Activated T-cell treated with anti-CD3 and anti-CD28 coated beads for 24 hours (primary cell): ENCODE measurements at regions not wholly inside any gene's neighbourhood (a gene's known extent, or its start where the extent isn't known, plus 50 kb on each side); places are given as distances from the start of the nearest gene placed in this dataset.

Experiments used
- DNase-seq: peaks from one replicate; pipeline ENCODE4 v3.0.0-alpha.2; 2020; ENCODE audit warnings: low read depth

GRCh38 chr11:11789735-11790369 lies 51.9 kb upstream of the USP47 start:
- no peak for DNase-seq

DNA sequence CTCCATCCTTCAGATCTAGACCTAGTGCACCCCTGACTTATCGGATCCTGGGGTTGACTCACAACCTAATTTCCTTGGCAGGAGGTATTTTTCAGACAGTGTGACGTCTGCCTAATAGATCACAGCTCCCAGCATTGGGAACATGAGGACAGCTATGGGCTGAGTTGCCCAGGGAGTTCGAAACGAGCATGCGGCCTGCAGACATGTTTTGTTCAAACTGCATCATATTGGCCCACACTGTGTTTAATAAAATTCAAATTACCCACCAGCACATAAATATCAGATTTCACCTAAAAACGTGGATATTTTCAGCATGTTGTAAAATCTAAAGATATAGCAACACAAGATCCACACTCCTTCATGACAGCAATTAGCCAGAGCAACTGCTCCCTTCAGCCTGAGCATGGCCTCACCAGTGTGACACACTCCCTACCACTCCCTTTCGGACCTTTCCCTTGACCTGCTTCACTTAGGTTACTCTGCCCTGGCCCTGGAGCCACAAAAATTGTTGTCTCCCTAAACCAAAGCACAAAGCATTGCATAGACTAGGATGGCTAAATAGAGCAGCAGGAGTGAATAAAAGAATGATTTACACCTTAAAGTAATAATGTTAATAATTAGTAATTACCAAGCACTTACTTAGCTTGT lies 53.6 kb upstream of the USP47 start:
- DNase-seq, result no peak

DNA sequence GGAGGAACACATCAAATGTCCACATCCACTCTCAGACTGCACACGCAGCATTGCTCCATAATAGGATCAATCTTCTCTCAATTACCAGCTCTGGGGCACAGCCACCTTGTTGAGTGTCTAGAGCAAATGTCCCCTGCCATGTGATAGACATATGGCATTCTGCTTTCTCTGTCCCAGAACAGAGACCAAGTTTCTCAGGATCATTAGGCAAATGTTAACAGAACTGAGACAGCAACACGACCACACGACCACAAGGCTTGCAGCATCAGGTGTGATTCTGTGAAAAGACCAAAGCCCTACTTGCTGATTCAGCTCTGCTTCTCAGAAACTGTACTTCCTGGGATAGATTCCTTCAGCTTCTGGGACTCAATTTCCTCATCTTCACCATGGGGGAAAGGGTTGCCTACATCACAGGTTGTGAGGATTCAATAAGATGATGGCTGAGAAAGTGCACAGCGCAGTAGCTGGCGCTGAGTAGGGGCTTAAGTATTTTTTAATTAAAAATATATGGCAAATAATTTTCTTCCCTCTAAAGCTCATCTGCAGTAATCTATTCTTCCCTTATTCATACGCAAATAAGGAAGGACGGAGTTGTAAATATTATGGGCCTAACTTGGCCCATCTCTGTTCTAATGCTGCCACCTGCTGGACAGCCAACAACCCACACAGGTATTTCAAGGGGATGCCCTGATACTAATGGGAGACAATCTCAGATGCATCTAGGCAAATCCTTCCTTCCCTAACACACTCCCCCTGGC lies 54.3 kb upstream of the USP47 start:
- DNase-seq, result peak; percentile 65

- no peak for DNase-seq
Observed at GRCh38 chr11:11786771-11787170, 55.0 kb upstream of the USP47 start.

DNA sequence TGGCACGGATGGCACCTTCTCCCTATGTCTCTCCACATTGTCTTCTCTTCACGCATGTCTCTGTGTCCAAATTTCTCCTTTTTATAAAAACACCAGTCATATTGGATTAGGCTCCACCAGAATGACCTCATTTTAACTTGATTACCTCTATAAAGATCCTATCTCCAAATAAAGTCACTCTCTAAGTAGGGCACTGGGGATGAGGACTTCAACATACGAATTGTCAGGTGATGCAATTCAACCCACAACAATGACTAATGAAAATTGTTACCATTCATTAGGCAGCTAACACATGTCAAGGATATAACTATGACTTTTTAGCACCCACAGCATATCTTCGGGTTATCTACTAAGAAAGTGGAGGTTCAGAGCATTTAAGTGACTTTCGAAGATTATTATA lies 55.5 kb upstream of the USP47 start:
- DNase-seq, result no peak

DNA sequence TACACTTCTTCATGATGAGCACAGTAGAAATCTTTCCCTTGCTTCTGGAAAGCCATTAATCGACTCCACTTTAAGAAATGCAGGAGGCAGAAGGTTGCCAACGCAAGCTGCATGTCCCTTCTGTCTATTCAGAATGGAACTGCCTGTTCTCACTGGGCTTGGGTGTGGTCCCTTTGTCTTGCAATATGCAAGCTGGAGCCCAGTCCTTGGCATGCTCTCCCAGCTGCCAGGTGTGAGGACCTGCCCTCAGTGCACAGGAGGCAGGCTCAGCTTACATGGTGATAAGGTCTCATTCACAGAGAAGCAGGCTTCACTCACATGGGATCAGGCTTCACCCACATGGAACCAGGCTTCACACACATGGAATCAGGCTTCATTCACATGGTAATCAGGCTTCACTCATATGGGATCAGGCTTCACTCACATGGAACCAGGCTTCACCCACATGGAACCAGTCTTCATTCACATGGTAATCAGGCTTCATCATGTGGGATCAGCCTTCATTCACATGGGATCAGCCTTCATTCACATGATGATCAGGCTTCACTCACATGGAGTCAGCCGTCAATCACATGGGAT lies 59.2 kb upstream of the USP47 start:
- no peak for DNase-seq

DNA sequence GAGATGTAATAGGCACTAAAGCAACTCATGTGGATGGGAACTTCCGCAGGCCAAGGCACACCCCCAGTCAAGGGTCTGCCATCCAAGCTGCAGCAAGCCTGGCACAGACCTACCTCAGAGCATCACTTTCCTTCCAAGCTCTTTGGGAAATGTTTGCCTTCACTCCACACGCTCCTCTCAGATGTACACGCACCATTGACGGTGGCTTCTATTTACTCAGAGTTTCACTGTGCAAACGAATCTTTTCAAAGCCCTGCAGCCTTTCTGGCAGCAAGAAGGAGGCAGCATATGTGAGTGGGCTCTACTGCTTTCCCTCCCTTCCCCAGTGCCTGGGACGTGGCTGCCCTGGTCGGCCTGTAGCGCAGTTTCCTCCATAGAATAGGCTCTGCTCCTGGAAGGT lies 60.9 kb upstream of the USP47 start:
- no peak for DNase-seq

- no peak for DNase-seq
Observed at GRCh38 chr11:11779975-11780374, 61.8 kb upstream of the USP47 start.

DNA sequence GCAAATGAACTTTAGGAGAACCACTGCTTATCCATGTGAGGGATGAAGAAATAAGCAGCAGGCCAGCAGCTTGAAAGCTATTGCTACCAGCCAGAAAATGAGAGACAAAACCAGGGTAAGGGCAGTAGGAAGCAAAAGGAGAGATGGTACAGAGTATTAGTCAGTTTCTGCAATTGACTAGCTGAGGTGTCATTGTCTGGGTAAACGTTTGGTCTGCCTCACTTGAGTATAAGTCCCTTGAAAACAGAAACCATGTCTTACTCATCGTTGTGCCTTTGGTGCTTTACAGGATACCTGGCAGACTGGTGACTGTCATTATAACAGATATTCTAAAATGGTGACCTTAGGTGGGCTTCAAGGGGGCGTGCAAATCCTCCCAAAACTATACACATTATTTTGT lies 63.9 kb upstream of the USP47 start:
- no peak for DNase-seq

DNA sequence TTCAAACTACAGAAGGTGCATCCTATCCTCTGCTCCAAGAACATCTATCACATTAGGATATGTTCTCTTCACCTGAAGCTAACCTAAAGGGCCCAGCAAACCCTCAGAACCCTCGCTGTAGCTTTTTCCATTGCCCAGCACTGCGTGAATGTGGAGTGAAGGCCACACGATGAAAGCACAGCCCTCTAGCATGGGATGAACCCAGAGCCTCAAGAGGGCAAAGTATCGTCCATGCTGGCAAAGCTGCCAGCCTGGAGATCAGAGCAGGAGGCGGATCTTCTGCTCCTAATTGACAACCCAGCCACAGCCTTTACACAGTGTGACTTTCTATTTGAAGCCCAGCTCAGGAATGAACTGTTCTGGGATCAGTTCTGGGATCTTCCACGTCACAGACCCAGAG lies 65.1 kb upstream of the USP47 start:
- no peak for DNase-seq

DNA sequence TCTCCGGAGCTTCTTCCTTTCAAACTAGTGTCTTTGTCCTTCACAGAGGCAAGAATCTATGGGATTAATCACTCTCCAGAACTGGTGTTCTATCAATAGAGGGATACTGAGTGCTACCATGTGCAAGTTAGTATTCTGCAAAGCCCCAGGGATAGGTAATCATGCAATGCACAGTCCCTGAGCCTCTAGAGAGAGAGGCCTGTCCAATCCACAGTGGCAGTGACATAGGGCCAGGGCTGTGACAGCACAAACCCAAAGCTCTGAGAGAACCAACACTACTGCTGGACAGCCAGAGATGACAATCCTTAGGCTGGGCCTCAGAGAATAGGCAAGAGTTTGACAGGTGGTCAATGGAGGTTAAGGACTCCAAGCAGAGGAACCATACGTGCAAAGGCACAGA lies 66.8 kb upstream of the USP47 start:
- no peak for DNase-seq

GRCh38 chr11:11772865-11773515 lies 68.8 kb upstream of the USP47 start:
- no peak for DNase-seq

- no peak for DNase-seq
Observed at GRCh38 chr11:11770921-11771486, 70.8 kb upstream of the USP47 start.

DNA sequence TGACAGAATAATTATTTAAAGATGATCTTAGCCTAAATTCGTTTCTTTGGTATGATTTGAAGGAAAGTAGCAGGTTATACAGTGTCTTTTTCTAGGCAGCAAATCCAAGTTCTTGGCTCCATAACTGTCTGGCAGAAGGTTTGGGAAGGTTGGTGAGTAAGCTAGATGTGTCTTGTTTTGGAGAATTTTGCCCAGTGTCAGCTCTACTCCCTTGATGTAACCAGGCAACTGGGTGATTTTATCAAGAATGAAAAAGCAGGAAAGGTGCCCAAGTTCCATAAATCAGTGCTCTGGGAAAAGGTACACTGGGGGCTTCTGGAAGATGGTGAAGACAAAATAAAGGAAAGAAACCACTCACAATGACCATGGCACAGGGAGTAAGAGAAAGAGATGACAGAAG lies 71.5 kb upstream of the USP47 start:
- DNase-seq, result no peak

GRCh38 chr11:11769782-11770181 lies 72.0 kb upstream of the USP47 start:
- no peak for DNase-seq

DNA sequence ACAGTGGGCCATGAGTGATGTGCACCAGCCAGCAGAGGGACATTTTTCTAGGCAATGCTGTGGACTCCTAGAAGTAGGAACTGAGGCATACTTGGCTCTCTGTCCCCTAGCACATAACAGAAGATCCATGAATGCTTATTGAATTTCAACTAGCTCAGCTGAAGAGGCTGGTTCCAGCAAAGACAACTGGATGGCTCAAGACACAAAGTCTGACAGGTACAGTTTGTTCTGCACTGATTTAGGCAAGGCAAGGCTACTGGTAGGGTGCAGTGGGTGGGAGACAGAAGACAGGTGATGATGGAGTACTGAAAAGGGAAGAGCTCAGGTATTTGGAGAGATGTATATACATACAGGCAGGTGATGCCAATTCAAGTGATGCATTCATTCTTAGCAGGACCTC lies 72.4 kb upstream of the USP47 start:
- no peak for DNase-seq

DNA sequence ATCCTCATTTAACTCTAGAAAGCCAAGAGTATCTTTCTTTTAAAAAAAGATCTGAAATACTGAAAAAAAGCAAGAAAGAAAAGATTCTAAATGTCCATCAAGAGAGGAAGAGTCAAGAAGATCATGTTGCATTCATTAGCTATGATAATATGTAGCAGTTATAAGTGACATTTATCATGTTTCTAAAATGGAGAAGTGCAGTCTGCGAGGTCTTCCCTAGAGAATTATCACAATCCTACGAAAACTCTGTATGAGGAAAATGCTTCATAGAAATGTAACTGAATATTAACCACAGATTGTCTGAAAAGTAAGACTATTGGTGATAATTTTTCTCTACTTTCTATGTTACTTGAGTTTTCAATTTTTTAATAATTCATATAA lies 77.4 kb upstream of the USP47 start:
- DNase-seq, result no peak

DNA sequence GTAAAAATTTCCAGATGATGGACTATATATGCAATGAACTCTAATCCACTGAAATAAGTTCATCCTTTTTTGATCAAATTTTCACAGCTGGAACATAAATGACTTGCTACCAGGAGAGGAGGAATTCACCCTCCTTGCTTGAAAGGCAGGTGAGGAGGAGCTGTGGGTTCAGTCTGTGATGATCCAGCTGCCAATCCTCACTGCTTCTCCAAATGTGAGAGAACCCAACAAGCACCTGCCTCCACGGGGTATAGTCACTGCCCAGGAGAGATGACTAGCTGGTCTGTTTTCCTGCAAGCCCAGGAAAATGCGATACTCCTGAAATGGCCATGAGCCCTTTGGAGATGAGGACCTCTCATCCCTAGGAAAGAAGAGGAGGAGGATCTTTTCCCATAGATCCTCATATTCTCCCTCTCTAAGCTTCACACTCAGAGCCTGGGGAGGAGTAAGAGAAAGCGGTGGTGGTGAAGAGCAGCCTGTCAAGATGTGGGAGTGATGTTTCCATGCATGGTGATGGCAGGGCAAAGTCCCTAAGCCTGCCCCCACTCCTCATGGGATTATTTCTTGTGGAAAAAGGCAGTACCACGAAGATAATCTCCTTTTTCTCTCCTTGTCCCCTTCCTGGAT lies 77.9 kb upstream of the USP47 start:
- no peak for DNase-seq

DNA sequence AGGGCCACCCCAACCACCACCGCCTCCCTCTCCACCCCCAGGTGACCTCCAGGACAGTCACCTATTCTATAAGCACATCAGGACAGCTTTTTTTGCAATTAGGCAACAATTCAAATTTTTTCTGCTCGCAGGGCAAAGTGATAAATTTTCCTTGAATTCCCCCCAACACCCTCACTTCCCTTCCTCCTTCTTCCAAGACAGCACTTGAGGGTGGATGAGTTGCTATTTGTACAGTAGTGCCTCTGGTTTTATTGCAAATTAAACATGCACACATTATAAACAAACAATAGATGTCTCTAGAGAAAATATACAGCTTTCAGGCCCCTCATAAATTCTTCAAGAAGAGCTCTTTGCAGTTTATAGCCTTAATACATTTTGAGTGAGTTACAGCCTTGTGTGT lies 80.9 kb upstream of the USP47 start:
- DNase-seq, result no peak

DNA sequence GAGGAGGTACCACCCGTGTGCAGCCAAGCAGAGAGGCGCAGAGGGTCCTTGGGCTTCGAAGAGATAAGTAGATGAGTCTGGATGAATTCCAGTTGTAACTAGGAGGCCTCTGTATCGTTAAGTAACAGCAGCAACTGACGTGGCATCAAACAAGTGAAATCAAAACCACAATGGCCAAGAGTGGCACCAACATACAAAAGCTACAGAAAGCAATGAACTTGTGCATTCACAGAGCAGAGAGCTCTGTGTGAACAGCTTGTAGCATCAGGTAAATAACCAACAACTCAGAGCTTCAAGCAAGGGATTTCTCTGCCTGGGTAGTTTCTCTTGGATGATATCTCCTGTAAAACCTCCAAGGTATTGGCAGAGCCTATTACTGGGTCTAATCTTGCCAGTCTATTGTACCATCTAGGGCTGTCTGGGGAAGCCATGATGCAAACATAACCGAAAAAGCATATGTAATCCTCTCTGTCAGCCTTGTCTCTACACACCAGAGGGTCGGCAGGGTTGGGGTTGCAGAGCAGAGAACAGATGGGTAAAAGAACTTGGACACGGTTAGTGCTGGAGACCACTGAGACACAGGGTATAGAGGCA lies 83.1 kb upstream of the USP47 start:
- DNase-seq, result no peak

DNA sequence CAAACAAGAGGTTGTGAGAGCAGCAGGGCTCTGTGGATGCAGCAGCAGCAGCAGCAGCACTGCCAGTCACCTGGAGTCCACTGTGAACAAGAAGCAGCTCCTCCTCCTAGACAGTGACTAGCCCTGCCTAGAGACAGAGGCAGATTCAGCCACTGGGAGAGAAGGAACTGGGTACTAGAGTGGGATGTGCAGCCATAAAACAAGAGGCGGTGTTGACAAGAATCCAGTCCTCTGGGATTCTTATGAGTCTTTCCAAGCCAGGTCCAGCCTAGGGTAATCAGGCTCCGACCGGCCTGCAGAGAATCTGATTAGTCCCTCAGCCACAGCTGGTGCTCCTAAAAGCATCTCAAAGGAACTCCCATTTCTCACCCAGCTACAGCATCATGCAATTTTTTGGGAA lies 83.9 kb upstream of the USP47 start:
- no peak for DNase-seq

DNA sequence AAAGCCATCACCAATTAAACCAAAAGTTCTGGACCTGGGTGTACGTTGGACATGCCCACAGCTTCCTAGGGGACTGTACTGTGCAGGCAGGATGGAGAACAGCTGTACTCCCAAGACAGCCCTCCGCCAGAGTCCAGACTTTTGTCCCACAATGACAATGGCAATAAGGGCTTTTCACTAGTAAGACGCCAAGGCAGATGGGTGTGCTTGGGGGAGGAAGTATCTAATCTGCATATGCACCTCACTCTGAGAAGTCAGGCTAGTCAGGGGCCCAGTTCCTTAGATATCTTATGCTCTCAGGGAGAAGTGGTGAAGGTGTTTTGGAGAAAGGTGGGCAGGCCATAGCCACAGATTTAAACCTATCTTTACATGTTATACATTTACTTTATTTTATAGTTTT lies 85.1 kb upstream of the USP47 start:
- no peak for DNase-seq
